Transverse colon (tissue), 3 donors: ENCODE measurements at regions not wholly inside any gene's neighbourhood (a gene's known extent, or its start where the extent isn't known, plus 50 kb on each side); places are given as distances from the start of the nearest gene placed in this dataset.

Experiments used
- POLR2A ChIP-seq: fragments of 450-650 bp; IDR thresholded peaks from one replicate; pipeline ENCODE4 v1.6.1; 2016; ENCODE audit warnings: antibody characterized with exemption, mild to moderate bottlenecking, moderate library complexity
- TF ChIP-seq, protein P1 (sequence below), 5 experiments: fragments of 200-600 bp in 3 of 5; fragments of 450-650 bp in 2 of 5; sonication (generic) in 3 of 5; IDR thresholded peaks; 1 replicate in 2 of 5; 2 replicates in 3 of 5; pipeline ENCODE4 v1.5.1; 2016 to 2017; ENCODE audit warnings: antibody characterized with exemption in 5 of 5, inconsistent platforms in 3 of 5, mild to moderate bottlenecking in 2 of 5, moderate library complexity in 1 of 5

DNA sequence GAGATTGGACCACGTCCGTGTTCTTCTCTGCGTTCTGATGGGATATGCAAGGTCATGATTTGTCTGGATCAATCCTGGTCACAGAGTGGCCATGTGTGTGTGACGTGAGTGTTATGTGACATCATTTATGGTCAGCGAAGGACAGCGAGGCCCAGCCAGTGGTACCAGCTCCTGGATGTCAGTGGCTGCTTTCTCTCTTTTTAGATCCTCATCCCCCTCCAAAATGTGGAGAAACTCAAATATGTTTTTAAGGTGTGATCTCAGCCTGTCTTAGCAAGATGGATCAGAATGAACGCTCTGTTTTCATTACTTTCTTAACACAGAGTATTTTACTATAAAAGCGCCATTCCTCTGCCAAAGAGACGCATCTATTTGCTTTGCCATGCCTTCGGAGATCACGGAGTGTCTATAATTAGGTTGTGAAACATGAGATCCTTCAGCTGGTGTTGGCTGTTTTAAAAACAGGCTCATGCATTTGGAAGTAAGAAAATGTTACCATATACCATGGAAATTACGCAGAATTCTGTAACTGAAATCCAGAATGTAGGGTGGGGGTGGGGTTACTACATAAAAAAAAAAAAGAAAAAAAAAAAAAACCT lies 245.5 kb upstream of the TCERG1L start:
- TF ChIP-seq POLR2A, result no peak
- TF ChIP-seq, protein P1, sequence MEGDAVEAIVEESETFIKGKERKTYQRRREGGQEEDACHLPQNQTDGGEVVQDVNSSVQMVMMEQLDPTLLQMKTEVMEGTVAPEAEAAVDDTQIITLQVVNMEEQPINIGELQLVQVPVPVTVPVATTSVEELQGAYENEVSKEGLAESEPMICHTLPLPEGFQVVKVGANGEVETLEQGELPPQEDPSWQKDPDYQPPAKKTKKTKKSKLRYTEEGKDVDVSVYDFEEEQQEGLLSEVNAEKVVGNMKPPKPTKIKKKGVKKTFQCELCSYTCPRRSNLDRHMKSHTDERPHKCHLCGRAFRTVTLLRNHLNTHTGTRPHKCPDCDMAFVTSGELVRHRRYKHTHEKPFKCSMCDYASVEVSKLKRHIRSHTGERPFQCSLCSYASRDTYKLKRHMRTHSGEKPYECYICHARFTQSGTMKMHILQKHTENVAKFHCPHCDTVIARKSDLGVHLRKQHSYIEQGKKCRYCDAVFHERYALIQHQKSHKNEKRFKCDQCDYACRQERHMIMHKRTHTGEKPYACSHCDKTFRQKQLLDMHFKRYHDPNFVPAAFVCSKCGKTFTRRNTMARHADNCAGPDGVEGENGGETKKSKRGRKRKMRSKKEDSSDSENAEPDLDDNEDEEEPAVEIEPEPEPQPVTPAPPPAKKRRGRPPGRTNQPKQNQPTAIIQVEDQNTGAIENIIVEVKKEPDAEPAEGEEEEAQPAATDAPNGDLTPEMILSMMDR (IDR thresholded peaks at IDR 0.05), result no peak
